ENCODE measurements at regions not wholly inside any gene's neighbourhood (a gene's known extent, or its start where the extent isn't known, plus 50 kb on each side); places are given as distances from the start of the nearest gene placed in this dataset.

GRCh38 chr1:218568962-218569550 is 223.9 kb downstream of the TGFB2 start:
- no peak for TF ChIP-seq CTCF (IDR thresholded peaks at IDR 0.05)
- H3K36me3 ChIP-seq = no peaks in the 10 kb centered on the region
- no peaks in the 10 kb centered on the region for H3K27me3 ChIP-seq (ENCODE audit: low read depth)
- H3K9me3 ChIP-seq = no peaks in the 10 kb centered on the region
- H3K27ac ChIP-seq = no peak overlapping the region
- no peaks in the 10 kb centered on the region for H3K4me1 ChIP-seq
- intact Hi-C loops (cut with DNase I) = no loop called here
- DNase-seq (no peak), ATAC-seq (no peak)
- no peak overlapping the region for H3K4me3 ChIP-seq

- Histone ChIP-seq H3K36me3 (no peaks in the 10 kb centered on the region), H3K27me3 (ENCODE audit: low read depth) (no peaks in the 10 kb centered on the region), H3K9me3 (no peaks in the 10 kb centered on the region), H3K4me3 (no peak overlapping the region), H3K4me1 (no peaks in the 10 kb centered on the region), H3K27ac (no peak overlapping the region)
- intact Hi-C loops (cut with DNase I) = no loop called here
- ATAC-seq = no peak
- no peak for DNase-seq
- no peak for TF ChIP-seq CTCF (IDR thresholded peaks at IDR 0.05)
Measured at GRCh38 chr1:218570456-218570855, 225.3 kb downstream of the TGFB2 start.

- DNase-seq = no peak
- no peak for ATAC-seq
Measured at GRCh38 chr1:218571491-218571890, 226.4 kb downstream of the TGFB2 start.

GRCh38 chr1:218572050-218572449 is 226.9 kb downstream of the TGFB2 start:
- no peak for DNase-seq
- ATAC-seq = no peak

More at GRCh38 chr1:218571491-218571890, 226.4 kb downstream of the TGFB2 start:
- Histone ChIP-seq H3K36me3 (no peaks in the 10 kb centered on the region), H3K9me3 (no peaks in the 10 kb centered on the region), H3K27ac (no peak overlapping the region), H3K27me3 (ENCODE audit: low read depth) (no peaks in the 10 kb centered on the region), H3K4me1 (no peaks in the 10 kb centered on the region), H3K4me3 (no peak overlapping the region)
- intact Hi-C loops (cut with DNase I) = no loop called here
- no peak for TF ChIP-seq CTCF (IDR thresholded peaks at IDR 0.05)

GRCh38 chr1:218573925-218574324 is 228.8 kb downstream of the TGFB2 start:
- intact Hi-C loops (cut with DNase I) = no loop called here
- ATAC-seq (no peak), DNase-seq (no peak)
- H3K4me1 ChIP-seq = no peaks in the 10 kb centered on the region
- H3K9me3 ChIP-seq = no peaks in the 10 kb centered on the region
- no peaks in the 10 kb centered on the region for H3K27me3 ChIP-seq (ENCODE audit: low read depth)
- H3K36me3 ChIP-seq = no peaks in the 10 kb centered on the region
- H3K4me3 ChIP-seq = no peak overlapping the region
- H3K27ac ChIP-seq = no peak overlapping the region
- no peak for TF ChIP-seq CTCF (IDR thresholded peaks at IDR 0.05)

More at GRCh38 chr1:218572050-218572449, 226.9 kb downstream of the TGFB2 start:
- TF ChIP-seq CTCF (IDR thresholded peaks at IDR 0.05) = no peak
- H3K9me3 ChIP-seq = no peaks in the 10 kb centered on the region
- H3K4me3 ChIP-seq = no peak overlapping the region
- no peaks in the 10 kb centered on the region for H3K27me3 ChIP-seq (ENCODE audit: low read depth)
- no peaks in the 10 kb centered on the region for H3K4me1 ChIP-seq
- no peak overlapping the region for H3K27ac ChIP-seq
- intact Hi-C loops (cut with DNase I) = no loop called here
- no peaks in the 10 kb centered on the region for H3K36me3 ChIP-seq

All from lower lobe of right lung (tissue), 2 donors.